Heart left ventricle (tissue), 13 donors: ENCODE measurements at regions not wholly inside any gene's neighbourhood (a gene's known extent, or its start where the extent isn't known, plus 50 kb on each side); places are given as distances from the start of the nearest gene placed in this dataset.

Experiments
- POLR2A ChIP-seq, 2 donors: fragments of 450-650 bp; IDR thresholded peaks; one replicate each; pipeline ENCODE4 v1.6.1; 2017; ENCODE audit warnings: antibody characterized with exemption in 2 of 2, mild to moderate bottlenecking in 2 of 2, moderate library complexity in 2 of 2
- TF ChIP-seq, protein P1 (sequence below), 12 donors: fragments of 200-600 bp; sonication (generic) in 4 of 12; IDR thresholded peaks; one replicate each; pipeline versions ENCODE4 v1.5.0 to v1.8.0; 2018 to 2022; ENCODE audit warnings: antibody characterized with exemption in 12 of 12, mild to moderate bottlenecking in 5 of 12
- donor health status: ischemic (EF 13 %, LVEDD 7.1; RV severe dilation, severe dysfunction).
- donor health status: DM: no; HTN: yes; CAD: no.
- donor health status: DM: no; HTN: no; CAD: no.
- donor health status: ischemic (EF 25% LVEDD 6.9; RV normal size, moderate dysfunction).
- donor health status: ischemic (EF 25% LVEDD 5.7; RV mildly dilated, moderate dysfunction).
- donor health status: ischemic (EF 35%, LVEDD 5.7; RV mildly dilated, moderate dysfunction).
- donor health status: nonischemic (EF 11% LVEDD 7.7; RV severe dilation, severe dysfunction).
- donor health status: DM: yes; HTN: yes; CAD: no.
- donor health status: PGD.
- donor health status: ischemic (EF 29% LVEDD 5.4; RV normal size, mild dysfunction).
- donor health status: nonischemic (EF 23%, LVEDD 6.1; RV moderate dilation, normal function).

- TF ChIP-seq, protein P1, sequence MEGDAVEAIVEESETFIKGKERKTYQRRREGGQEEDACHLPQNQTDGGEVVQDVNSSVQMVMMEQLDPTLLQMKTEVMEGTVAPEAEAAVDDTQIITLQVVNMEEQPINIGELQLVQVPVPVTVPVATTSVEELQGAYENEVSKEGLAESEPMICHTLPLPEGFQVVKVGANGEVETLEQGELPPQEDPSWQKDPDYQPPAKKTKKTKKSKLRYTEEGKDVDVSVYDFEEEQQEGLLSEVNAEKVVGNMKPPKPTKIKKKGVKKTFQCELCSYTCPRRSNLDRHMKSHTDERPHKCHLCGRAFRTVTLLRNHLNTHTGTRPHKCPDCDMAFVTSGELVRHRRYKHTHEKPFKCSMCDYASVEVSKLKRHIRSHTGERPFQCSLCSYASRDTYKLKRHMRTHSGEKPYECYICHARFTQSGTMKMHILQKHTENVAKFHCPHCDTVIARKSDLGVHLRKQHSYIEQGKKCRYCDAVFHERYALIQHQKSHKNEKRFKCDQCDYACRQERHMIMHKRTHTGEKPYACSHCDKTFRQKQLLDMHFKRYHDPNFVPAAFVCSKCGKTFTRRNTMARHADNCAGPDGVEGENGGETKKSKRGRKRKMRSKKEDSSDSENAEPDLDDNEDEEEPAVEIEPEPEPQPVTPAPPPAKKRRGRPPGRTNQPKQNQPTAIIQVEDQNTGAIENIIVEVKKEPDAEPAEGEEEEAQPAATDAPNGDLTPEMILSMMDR (IDR thresholded peaks at IDR 0.05), result no peak
- no peak for TF ChIP-seq POLR2A (IDR thresholded peaks at IDR 0.05)
Observed at GRCh38 chr1:143611159-143611558, 360.6 kb downstream of the FAM72C start.
